ENCODE measurements at regions not wholly inside any gene's neighbourhood (a gene's known extent, or its start where the extent isn't known, plus 50 kb on each side); places are given as distances from the start of the nearest gene placed in this dataset.

- no peak for TF ChIP-seq SIN3A (conservative IDR thresholded peaks at IDR 0.05 in 1 of 2, IDR thresholded peaks at IDR 0.05 in 1 of 2; ENCODE audit: low read depth in 1 of 2, low read length in 2 of 2)
These were observed 173.9 kb upstream of the UBL3 start (continued) for GRCh38 chr13:30024125-30024865.
